GM12878 (cell line): ENCODE measurements at regions not wholly inside any gene's neighbourhood (a gene's known extent, or its start where the extent isn't known, plus 50 kb on each side); places are given as distances from the start of the nearest gene placed in this dataset.

Source experiments
- CTCF ChIP-seq, 3 experiments: IDR thresholded peaks in 2 of 3; conservative IDR thresholded peaks in 1 of 3; 2 replicates each; pipeline ENCODE4 v1.5.1; 2011; ENCODE audit warnings: low read depth in 3 of 3, low read length in 3 of 3, mild to moderate bottlenecking in 3 of 3, control low read depth in 2 of 3, moderate library complexity in 2 of 3, inconsistent platforms in 1 of 3, mixed read lengths in 1 of 3; ENCODE audit not compliant: control insufficient read depth in 2 of 3, insufficient read depth in 1 of 3; ENCODE audit errors: extremely low read depth in 1 of 3
- ESRRA ChIP-seq: IDR thresholded peaks from 2 replicates; pipeline ENCODE4 v1.6.1; 2012; ENCODE audit warnings: mild to moderate bottlenecking, low read length, improper control_type of control experiment
- POLR2AphosphoS5 ChIP-seq: IDR thresholded peaks from 2 replicates; pipeline ENCODE4 v1.6.1; 2011; ENCODE audit warnings: mild to moderate bottlenecking, low read length, inconsistent platforms
- SMARCA5 ChIP-seq: fragments of 450-650 bp; IDR thresholded peaks from 2 replicates; pipeline ENCODE4 v1.6.1; 2017; ENCODE audit warnings: mild to moderate bottlenecking
- SP1 ChIP-seq: IDR thresholded peaks from one replicate; pipeline ENCODE4 v1.6.1; 2011; ENCODE audit warnings: low read depth, low read length

GRCh38 chr14:55843718-55844403 is 263.9 kb downstream of the KTN1 start:
- TF ChIP-seq SP1, result no peak
- TF ChIP-seq ESRRA, result no peak
- TF ChIP-seq CTCF (IDR thresholded peaks at IDR 0.05 in 2 of 3, conservative IDR thresholded peaks at IDR 0.05 in 1 of 3; ENCODE audit: control insufficient read depth in 2 of 3, extremely low read depth in 1 of 3, insufficient read depth in 1 of 3, low read depth in 3 of 3, low read length in 3 of 3), result no peak
- no peak for TF ChIP-seq SMARCA5
- no peak for TF ChIP-seq POLR2AphosphoS5
